H9 (cell line): ENCODE measurements at regions not wholly inside any gene's neighbourhood (a gene's known extent, or its start where the extent isn't known, plus 50 kb on each side); places are given as distances from the start of the nearest gene placed in this dataset.

Experiments used
- DNase-seq: peaks from one replicate; pipeline ENCODE4 v3.0.0-alpha.2; 2017
- H2AFZ ChIP-seq: one replicate; pipeline ENCODE4 v1.6.1; 2013; ENCODE audit warnings: mild to moderate bottlenecking, low read length, control low read depth, moderate library complexity
- H2AK5ac ChIP-seq: 2 replicates; pipeline ENCODE4 v1.6.1; 2013; ENCODE audit warnings: low read length, control low read depth, mixed read lengths; ENCODE audit not compliant: insufficient read length
- H2BK120ac ChIP-seq: one replicate; pipeline ENCODE4 v1.6.1; 2013; ENCODE audit warnings: low read depth, mild to moderate bottlenecking, low read length, control low read depth, inconsistent platforms; ENCODE audit not compliant: poor library complexity, severe bottlenecking
- H2BK12ac ChIP-seq: 2 replicates; pipeline ENCODE4 v1.6.1; 2013; ENCODE audit warnings: low read length, control low read depth, mixed read lengths, low read depth; ENCODE audit not compliant: insufficient read length
- H2BK15ac ChIP-seq: 2 replicates; pipeline ENCODE4 v1.6.1; 2013; ENCODE audit warnings: low read depth, low read length, control low read depth
- H2BK20ac ChIP-seq: one replicate; pipeline ENCODE4 v1.6.1; 2013; ENCODE audit warnings: low read depth, mild to moderate bottlenecking, low read length, control low read depth, inconsistent platforms; ENCODE audit not compliant: poor library complexity, severe bottlenecking
- H2BK5ac ChIP-seq: 2 replicates; pipeline ENCODE4 v1.6.1; 2013; ENCODE audit warnings: low read length, control low read depth, mixed read lengths; ENCODE audit not compliant: insufficient read length
- H3K14ac ChIP-seq: 2 replicates; pipeline ENCODE4 v1.6.1; 2013; ENCODE audit warnings: low read length, control low read depth; ENCODE audit not compliant: insufficient read depth
- H3K18ac ChIP-seq: 2 replicates; pipeline ENCODE4 v1.6.1; 2013; ENCODE audit warnings: low read depth, mild to moderate bottlenecking, mixed read lengths, low read length, control low read depth; ENCODE audit not compliant: insufficient read length
- H3K23ac ChIP-seq: 2 replicates; pipeline ENCODE4 v1.6.1; 2013; ENCODE audit warnings: low read length, control low read depth, mixed read lengths, low read depth; ENCODE audit not compliant: insufficient read length
- H3K23me2 ChIP-seq: 2 replicates; pipeline ENCODE4 v1.6.1; 2013; ENCODE audit warnings: low read depth, mild to moderate bottlenecking, mixed read lengths, low read length, control low read depth; ENCODE audit not compliant: insufficient read length, poor library complexity, severe bottlenecking
- H3K27ac ChIP-seq: 2 replicates; pipeline ENCODE4 v1.5.1; 2013; ENCODE audit warnings: low read length, control low read depth, mixed read lengths, low read depth; ENCODE audit not compliant: insufficient read length
- H3K27me3 ChIP-seq: 2 replicates; pipeline ENCODE4 v1.6.1; 2013; ENCODE audit warnings: low read length, control low read depth, inconsistent platforms; ENCODE audit not compliant: insufficient read depth
- H3K4ac ChIP-seq: 2 replicates; pipeline ENCODE4 v1.6.1; 2013; ENCODE audit warnings: low read depth, mild to moderate bottlenecking, control low read depth, inconsistent platforms, low read length, moderate library complexity
- H3K4me1 ChIP-seq: 2 replicates; pipeline ENCODE4 v1.6.1; 2013; ENCODE audit warnings: low read length, control low read depth, inconsistent platforms; ENCODE audit not compliant: insufficient read depth
- H3K4me2 ChIP-seq: 2 replicates; pipeline ENCODE4 v1.6.1; 2013; ENCODE audit warnings: low read length, control low read depth, mixed read lengths; ENCODE audit not compliant: insufficient read length, insufficient read depth
- H3K56ac ChIP-seq: 2 replicates; pipeline ENCODE4 v1.6.1; 2013; ENCODE audit warnings: low read depth, mild to moderate bottlenecking, mixed read lengths, low read length, control low read depth; ENCODE audit not compliant: insufficient read length
- H3K79me1 ChIP-seq: 2 replicates; pipeline ENCODE4 v1.6.1; 2013; ENCODE audit warnings: low read depth, mild to moderate bottlenecking, moderate library complexity, low read length, control low read depth, inconsistent platforms; ENCODE audit not compliant: insufficient read depth, poor library complexity, severe bottlenecking
- H3K79me2 ChIP-seq: 2 replicates; pipeline ENCODE4 v1.6.1; 2013; ENCODE audit warnings: low read length, control low read depth, inconsistent platforms; ENCODE audit not compliant: insufficient read depth
- H3K9ac ChIP-seq: 2 replicates; pipeline ENCODE4 v1.6.1; 2013; ENCODE audit warnings: low read length, control low read depth, mixed read lengths; ENCODE audit not compliant: insufficient read length; ENCODE audit errors: extremely low read depth
- H3K9me3 ChIP-seq: one replicate; pipeline ENCODE4 v1.6.1; 2013; ENCODE audit warnings: low read depth, low read length, inconsistent platforms; ENCODE audit not compliant: control insufficient read depth
- H3T11ph ChIP-seq: one replicate; pipeline ENCODE4 v1.6.1; 2013; ENCODE audit warnings: mild to moderate bottlenecking, low read length, control low read depth, inconsistent platforms
- H4K20me1 ChIP-seq: one replicate; pipeline ENCODE4 v1.6.1; 2013; ENCODE audit not compliant: control insufficient read depth, insufficient read length, insufficient read depth
- H4K5ac ChIP-seq: 2 replicates; pipeline ENCODE4 v1.6.1; 2013; ENCODE audit warnings: low read depth, mild to moderate bottlenecking, mixed read lengths, low read length, control low read depth; ENCODE audit not compliant: insufficient read length
- H4K8ac ChIP-seq: replicated peaks from 2 replicates; pipeline ENCODE4 v1.6.1; 2013; ENCODE audit warnings: low read length, control low read depth, mixed read lengths, low read depth; ENCODE audit not compliant: insufficient read length
- H4K91ac ChIP-seq: 2 replicates; pipeline ENCODE4 v1.6.1; 2013; ENCODE audit warnings: low read depth, mild to moderate bottlenecking, moderate library complexity, mixed read lengths, low read length, control low read depth; ENCODE audit not compliant: insufficient read length
- H3K27ac Mint-ChIP-seq, 3 experiments: 2 replicates in 2 of 3; 3 replicates in 1 of 3; pipeline ENCODE4 v1.8.0; 2020 to 2021; ENCODE audit warnings: mixed read lengths in 3 of 3, mild to moderate bottlenecking in 1 of 3, moderate library complexity in 1 of 3
- H3K27me3 Mint-ChIP-seq: 2 replicates; pipeline ENCODE4 v1.8.0; 2021; ENCODE audit warnings: low read depth, mild to moderate bottlenecking, moderate library complexity, mixed read lengths
- H3K36me3 Mint-ChIP-seq, 3 experiments: 2 replicates in 2 of 3; 3 replicates in 1 of 3; pipeline ENCODE4 v1.8.0; 2020 to 2021; ENCODE audit warnings: low read depth in 3 of 3, mixed read lengths in 3 of 3; ENCODE audit not compliant: insufficient read depth in 1 of 3
- H3K4me1 Mint-ChIP-seq, 2 experiments: 2 replicates each; pipeline ENCODE4 v1.8.0; 2020; ENCODE audit warnings: mixed read lengths in 2 of 2
- H3K4me3 Mint-ChIP-seq, 2 experiments: 2 replicates in 1 of 2; 3 replicates in 1 of 2; pipeline ENCODE4 v1.8.0; 2020 to 2021; ENCODE audit warnings: mild to moderate bottlenecking in 2 of 2, mixed read lengths in 2 of 2, moderate library complexity in 1 of 2
- H3K9me3 Mint-ChIP-seq, 2 experiments: 2 replicates in 1 of 2; 3 replicates in 1 of 2; pipeline ENCODE4 v1.8.0; 2020; ENCODE audit warnings: mild to moderate bottlenecking in 2 of 2, mixed read lengths in 2 of 2, moderate library complexity in 1 of 2
- CTCF ChIP-seq: fragments of 200-600 bp; sonication (generic); conservative IDR thresholded peaks from 3 replicates; pipeline ENCODE4 v1.8.0; 2021; ENCODE audit warnings: antibody characterized with exemption, mild to moderate bottlenecking

GRCh38 chr18:78001811-78002210, 752.2 kb downstream of the GALR1 start:
- DNase-seq, result no peak
- no peak overlapping the region for H3K18ac ChIP-seq
- peaks cover 1% of the 10 kb centered on the region; the same call in 1 of the 2 replicates for H3K27me3 Mint-ChIP-seq
- H4K20me1 ChIP-seq, result no peaks in the 10 kb centered on the region
- no peaks in the 10 kb centered on the region for H3K79me2 ChIP-seq
- no peak overlapping the region for H2BK120ac ChIP-seq
- no peak overlapping the region for H2AFZ ChIP-seq
- no peak overlapping the region for H3K27ac ChIP-seq
- H3K4me1 ChIP-seq, result peaks cover 3% of the 10 kb centered on the region
- no peak overlapping the region for H4K8ac ChIP-seq
- no peak overlapping the region for H3K27ac Mint-ChIP-seq
- no peak overlapping the region for H2BK15ac ChIP-seq
- H3K4me2 ChIP-seq, result no peak overlapping the region
- H2BK20ac ChIP-seq, result no peak overlapping the region
- no peak overlapping the region for H3K4me3 Mint-ChIP-seq
- no peaks in the 10 kb centered on the region for H3K27me3 ChIP-seq
- H3K9me3 Mint-ChIP-seq, result peaks cover 13 to 17% of the 10 kb centered on the region in 2 experiments
- no peak overlapping the region for H3K56ac ChIP-seq
- H2BK12ac ChIP-seq, result no peak overlapping the region
- no peaks in the 10 kb centered on the region for H3K9me3 ChIP-seq
- H4K91ac ChIP-seq, result no peak overlapping the region
- peaks cover 34 to 38% of the 10 kb centered on the region in 2 experiments for H3K4me1 Mint-ChIP-seq
- no peak overlapping the region for H3T11ph ChIP-seq
- no peak for TF ChIP-seq CTCF
- no peak overlapping the region for H3K23ac ChIP-seq
- no peak overlapping the region for H3K9ac ChIP-seq
- H2BK5ac ChIP-seq, result no peak overlapping the region
- no peak overlapping the region for H4K5ac ChIP-seq
- no peaks in the 10 kb centered on the region for H3K79me1 ChIP-seq
- H3K14ac ChIP-seq, result no peak overlapping the region
- peaks cover 0 to 21% (median 11%) of the 10 kb centered on the region in 3 experiments; a peak in 5 of 7 replicates for H3K36me3 Mint-ChIP-seq
- H3K4ac ChIP-seq, result no peak overlapping the region
- H2AK5ac ChIP-seq, result no peak overlapping the region
- no peaks in the 10 kb centered on the region for H3K23me2 ChIP-seq
